ENCODE measurements at regions not wholly inside any gene's neighbourhood (a gene's known extent, or its start where the extent isn't known, plus 50 kb on each side); places are given as distances from the start of the nearest gene placed in this dataset.

GRCh38 chr6:79335133-79335674 is 100.7 kb upstream of the HMGN3 start:
- ATAC-seq, result no peak
- no peak overlapping the region for H3K4me3 Mint-ChIP-seq
- no peaks in the 10 kb centered on the region for H3K9me3 Mint-ChIP-seq
- H3K4me1 Mint-ChIP-seq, result no peaks in the 10 kb centered on the region
- no peak for DNase-seq
- peaks cover 5 to 29% (median 9%) of the 10 kb centered on the region in 5 donors for H3K27me3 Mint-ChIP-seq
- POLR2A ChIA-PET, result no interaction called here
- H3K27ac Mint-ChIP-seq, result no peak overlapping the region
- no peaks in the 10 kb centered on the region for H3K36me3 Mint-ChIP-seq

GRCh38 chr6:79334674-79335073 is 100.2 kb upstream of the HMGN3 start:
- no peak overlapping the region for H3K4me3 Mint-ChIP-seq
- H3K4me1 Mint-ChIP-seq, result no peaks in the 10 kb centered on the region
- POLR2A ChIA-PET, result no interaction called here
- DNase-seq (no peak), ATAC-seq (no peak)
- H3K9me3 Mint-ChIP-seq, result no peaks in the 10 kb centered on the region
- H3K36me3 Mint-ChIP-seq, result no peaks in the 10 kb centered on the region
- peaks cover 5 to 29% (median 9%) of the 10 kb centered on the region in 5 donors for H3K27me3 Mint-ChIP-seq
- no peak overlapping the region for H3K27ac Mint-ChIP-seq

- no peak for ATAC-seq
- Mint-ChIP-seq H3K27ac (peak overlapping the region in 1 of 10 donors; percentile 47), H3K27me3 (peaks cover 8 to 19% (median 13%) of the 10 kb centered on the region in 5 donors)
Measured at GRCh38 chr6:79330704-79331103, 96.2 kb upstream of the HMGN3 start.

GRCh38 chr6:79313254-79313653 is 78.8 kb upstream of the HMGN3 start:
- no peak overlapping the region for H3K27ac Mint-ChIP-seq
- H3K4me1 Mint-ChIP-seq, result no peaks in the 10 kb centered on the region
- peaks cover 0 to 4% (median 0%) of the 10 kb centered on the region in 9 donors for H3K9me3 Mint-ChIP-seq
- no peak overlapping the region for H3K4me3 Mint-ChIP-seq
- POLR2A ChIA-PET, result no interaction called here
- H3K36me3 Mint-ChIP-seq, result no peaks in the 10 kb centered on the region
- no peak for ATAC-seq
- DNase-seq, result no peak
- peaks cover 0 to 16% (median 3%) of the 10 kb centered on the region in 5 donors for H3K27me3 Mint-ChIP-seq

More at GRCh38 chr6:79330704-79331103, 96.2 kb upstream of the HMGN3 start:
- no peak overlapping the region for H3K4me3 Mint-ChIP-seq
- peaks cover 0 to 10% (median 0%) of the 10 kb centered on the region in 9 donors for H3K9me3 Mint-ChIP-seq
- no peaks in the 10 kb centered on the region for H3K4me1 Mint-ChIP-seq
- DNase-seq, result no peak
- POLR2A ChIA-PET, result no interaction called here
- no peaks in the 10 kb centered on the region for H3K36me3 Mint-ChIP-seq

GRCh38 chr6:79307321-79308036 is 73.0 kb upstream of the HMGN3 start:
- Mint-ChIP-seq H3K27me3 (peaks cover 0 to 10% (median 0%) of the 10 kb centered on the region in 5 donors), H3K4me3 (no peak overlapping the region), H3K36me3 (no peaks in the 10 kb centered on the region), H3K27ac (no peak overlapping the region), H3K9me3 (no peaks in the 10 kb centered on the region), H3K4me1 (no peaks in the 10 kb centered on the region)
- no peak for ATAC-seq
- POLR2A ChIA-PET, result no interaction called here
- DNase-seq, result no peak

- Mint-ChIP-seq H3K27me3 (peaks cover 0 to 3% (median 0%) of the 10 kb centered on the region in 5 donors), H3K27ac (no peak overlapping the region), H3K4me3 (no peak overlapping the region), H3K9me3 (no peaks in the 10 kb centered on the region), H3K4me1 (no peaks in the 10 kb centered on the region), H3K36me3 (no peaks in the 10 kb centered on the region)
- DNase-seq (no peak), ATAC-seq (no peak)
- POLR2A ChIA-PET, result no interaction called here
Measured at GRCh38 chr6:79305020-79305419, 70.5 kb upstream of the HMGN3 start.

GRCh38 chr6:79302341-79302740 is 67.9 kb upstream of the HMGN3 start:
- no peaks in the 10 kb centered on the region for H3K36me3 Mint-ChIP-seq
- peaks cover 0 to 2% (median 0%) of the 10 kb centered on the region in 5 donors for H3K27me3 Mint-ChIP-seq
- H3K9me3 Mint-ChIP-seq, result no peaks in the 10 kb centered on the region
- POLR2A ChIA-PET, result no interaction called here
- no peak overlapping the region for H3K4me3 Mint-ChIP-seq
- DNase-seq (no peak), ATAC-seq (no peak)
- no peaks in the 10 kb centered on the region for H3K4me1 Mint-ChIP-seq
- no peak overlapping the region for H3K27ac Mint-ChIP-seq

GRCh38 chr6:79301290-79301689 is 66.8 kb upstream of the HMGN3 start:
- Mint-ChIP-seq H3K9me3 (no peaks in the 10 kb centered on the region), H3K27me3 (peaks cover 0 to 4% (median 0%) of the 10 kb centered on the region in 5 donors), H3K4me3 (no peak overlapping the region), H3K27ac (no peak overlapping the region), H3K4me1 (no peaks in the 10 kb centered on the region), H3K36me3 (no peaks in the 10 kb centered on the region)
- no peak for ATAC-seq
- POLR2A ChIA-PET, result no interaction called here
- no peak for DNase-seq

- Mint-ChIP-seq H3K27ac (no peak overlapping the region), H3K27me3 (peaks cover 0 to 4% (median 0%) of the 10 kb centered on the region in 5 donors), H3K4me3 (no peak overlapping the region), H3K36me3 (no peaks in the 10 kb centered on the region), H3K4me1 (no peaks in the 10 kb centered on the region), H3K9me3 (peaks cover 0 to 4% (median 0%) of the 10 kb centered on the region in 9 donors)
- POLR2A ChIA-PET, result no interaction called here
- DNase-seq, result no peak
- ATAC-seq, result no peak
Measured at GRCh38 chr6:79296211-79296610, 61.7 kb upstream of the HMGN3 start.

Data from naive thymus-derived CD8-positive, alpha-beta T cell (primary cell).